Right atrium auricular region (tissue), 2 donors: ENCODE measurements at regions not wholly inside any gene's neighbourhood (a gene's known extent, or its start where the extent isn't known, plus 50 kb on each side); places are given as distances from the start of the nearest gene placed in this dataset.

ENCODE experiments used
- DNase-seq: peaks from one replicate; pipeline ENCODE4 v3.0.0-alpha.2; 2019; ENCODE audit warnings: low spot score
- H3K27ac ChIP-seq, 2 donors: fragments of 200-600 bp; sonication (generic); 1 replicate in 1 of 2; 2 replicates in 1 of 2; pipeline ENCODE4 v1.5.1; 2016 to 2019
- H3K27me3 ChIP-seq, 2 donors: fragments of 200-600 bp; sonication (generic); one replicate each; pipeline versions ENCODE4 v1.5.1 to v1.6.0; 2017 to 2019
- H3K36me3 ChIP-seq: fragments of 200-600 bp; sonication (generic); one replicate; pipeline ENCODE4 v1.5.1; 2016
- H3K4me1 ChIP-seq, 2 donors: fragments of 200-600 bp; sonication (generic); one replicate each; pipeline versions ENCODE4 v1.5.1 to v1.6.0; 2017 to 2019
- H3K4me3 ChIP-seq, 2 donors: fragments of 200-600 bp; sonication (generic); 1 replicate in 1 of 2; 2 replicates in 1 of 2; pipeline ENCODE4 v1.5.1; 2017 to 2019; ENCODE audit warnings: mild to moderate bottlenecking in 1 of 2, moderate library complexity in 1 of 2
- H3K9me3 ChIP-seq, 2 donors: fragments of 200-600 bp; sonication (generic); one replicate each; pipeline ENCODE4 v1.5.1; 2019
- CTCF ChIP-seq, 2 donors: fragments of 200-600 bp; sonication (generic); IDR thresholded peaks; one replicate each; pipeline ENCODE4 v1.5.1; 2019; ENCODE audit warnings: antibody characterized with exemption in 2 of 2

DNA sequence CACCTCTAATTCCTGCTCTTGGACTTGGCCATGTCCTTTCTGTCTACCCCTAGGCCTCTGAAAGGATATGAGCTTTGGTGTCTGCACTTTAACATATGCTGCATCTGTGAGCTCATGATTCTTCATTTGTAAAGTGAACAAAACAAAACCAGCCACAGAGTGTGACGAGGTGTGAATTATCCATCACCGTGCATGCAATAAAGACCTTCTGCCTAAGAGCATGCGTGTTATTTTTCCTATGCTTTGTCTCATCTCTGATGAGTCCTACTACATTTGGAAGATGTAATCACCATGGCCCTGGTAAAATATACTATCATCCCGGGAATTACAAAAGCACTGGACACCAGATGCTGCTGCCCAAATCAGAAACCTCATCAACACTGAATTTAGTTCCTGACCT is 103.5 kb upstream of the KCNAB1 start:
- DNase-seq: no peak
- Histone ChIP-seq H3K4me1 (no peaks in the 10 kb centered on the region), H3K36me3 (no peaks in the 10 kb centered on the region), H3K9me3 (no peaks in the 10 kb centered on the region), H3K4me3 (no peak overlapping the region), H3K27me3 (no peaks in the 10 kb centered on the region), H3K27ac (no peak overlapping the region)
- no peak for TF ChIP-seq CTCF (IDR thresholded peaks at IDR 0.05)

GRCh38 chr3:156017352-156018030 is 102.9 kb upstream of the KCNAB1 start:
- no peak overlapping the region for H3K27ac ChIP-seq
- no peak overlapping the region for H3K4me3 ChIP-seq
- TF ChIP-seq CTCF (IDR thresholded peaks at IDR 0.05): no peak
- DNase-seq: no peak
- no peaks in the 10 kb centered on the region for H3K36me3 ChIP-seq
- no peaks in the 10 kb centered on the region for H3K27me3 ChIP-seq
- no peaks in the 10 kb centered on the region for H3K4me1 ChIP-seq
- no peaks in the 10 kb centered on the region for H3K9me3 ChIP-seq

DNA sequence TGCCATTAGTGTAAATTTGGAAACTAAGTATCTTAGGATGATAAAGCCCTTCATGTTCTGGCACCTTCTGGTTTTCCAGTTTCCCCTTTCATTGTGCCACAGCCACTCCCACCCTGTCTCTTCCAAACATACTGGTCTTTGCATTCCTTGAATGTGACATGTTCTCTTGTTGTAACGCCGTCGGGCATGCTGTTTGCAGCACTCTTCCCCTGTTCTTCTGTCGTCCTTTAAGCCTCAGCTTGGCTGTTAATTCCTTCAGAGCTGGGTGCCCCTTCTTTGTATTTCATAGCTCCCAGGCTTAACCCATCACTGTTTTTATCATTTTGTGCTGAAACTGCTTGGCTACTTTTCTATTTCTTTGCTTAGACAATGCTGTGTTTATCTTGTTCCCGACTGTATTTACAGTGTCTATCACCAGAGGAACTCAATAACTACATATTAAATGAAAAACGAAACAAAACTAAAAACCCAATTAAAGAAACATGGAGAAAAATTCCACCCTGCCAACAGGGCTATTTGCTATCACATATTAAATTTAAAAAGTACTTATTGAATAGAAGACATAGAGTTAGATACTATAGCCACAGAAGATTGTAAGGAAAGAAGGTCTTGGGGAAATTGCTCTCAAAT is 95.4 kb upstream of the KCNAB1 start:
- no peaks in the 10 kb centered on the region for H3K9me3 ChIP-seq
- H3K27me3 ChIP-seq: no peaks in the 10 kb centered on the region
- H3K27ac ChIP-seq: no peak overlapping the region
- H3K4me1 ChIP-seq: no peaks in the 10 kb centered on the region
- H3K4me3 ChIP-seq: no peak overlapping the region
- H3K36me3 ChIP-seq: no peaks in the 10 kb centered on the region
- no peak for TF ChIP-seq CTCF (IDR thresholded peaks at IDR 0.05)
- no peak for DNase-seq

DNA sequence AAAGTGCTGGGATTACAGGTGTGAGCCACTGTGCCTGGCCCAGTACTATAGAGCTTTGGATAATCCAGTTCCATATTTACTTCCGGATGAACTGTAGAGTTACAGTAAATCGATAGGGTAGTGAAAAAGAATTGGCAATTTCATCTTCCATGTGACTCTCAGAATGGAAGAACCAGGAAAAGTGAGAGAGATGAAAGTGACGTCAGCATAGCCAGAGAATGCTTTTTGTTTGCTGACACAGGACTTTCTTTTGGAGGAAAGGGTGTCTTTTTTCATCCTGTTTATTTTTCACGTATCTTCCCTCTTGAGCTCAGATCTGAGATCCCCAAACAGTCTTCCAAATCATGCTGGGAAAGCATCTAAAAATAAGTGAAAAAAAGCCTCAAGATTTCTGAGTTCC is 91.2 kb upstream of the KCNAB1 start:
- Histone ChIP-seq H3K36me3 (no peaks in the 10 kb centered on the region), H3K9me3 (no peaks in the 10 kb centered on the region), H3K4me1 (no peaks in the 10 kb centered on the region), H3K27ac (no peak overlapping the region), H3K4me3 (no peak overlapping the region), H3K27me3 (no peaks in the 10 kb centered on the region)
- no peak for DNase-seq
- TF ChIP-seq CTCF (IDR thresholded peaks at IDR 0.05): no peak

DNA sequence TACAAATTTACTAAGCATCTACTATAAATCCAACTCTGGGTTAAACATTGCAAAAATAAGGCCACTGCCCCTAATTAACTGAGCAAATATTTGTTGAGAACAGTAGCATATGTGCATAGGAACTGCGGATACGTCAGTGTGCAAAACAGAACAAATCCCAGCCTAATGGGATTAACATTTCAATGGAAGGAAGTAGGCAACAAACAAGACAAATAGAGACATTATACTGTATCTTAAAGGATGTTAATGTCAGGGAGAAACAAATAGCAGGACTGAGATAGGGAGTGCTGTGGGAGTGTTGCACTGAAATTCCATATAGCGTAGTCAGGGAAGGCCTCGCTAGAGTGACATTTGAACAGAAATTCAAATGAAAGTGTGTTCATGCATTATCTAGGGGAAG is 89.7 kb upstream of the KCNAB1 start:
- no peaks in the 10 kb centered on the region for H3K4me1 ChIP-seq
- no peak for TF ChIP-seq CTCF (IDR thresholded peaks at IDR 0.05)
- no peak for DNase-seq

GRCh38 chr3:156033428-156033827 is 87.0 kb upstream of the KCNAB1 start:
- Histone ChIP-seq H3K4me1 (no peaks in the 10 kb centered on the region), H3K36me3 (no peaks in the 10 kb centered on the region), H3K4me3 (no peak overlapping the region), H3K27ac (no peak overlapping the region), H3K27me3 (no peaks in the 10 kb centered on the region), H3K9me3 (no peaks in the 10 kb centered on the region)
- DNase-seq: no peak
- no peak for TF ChIP-seq CTCF (IDR thresholded peaks at IDR 0.05)

More for the DNA sequence above, 89.7 kb upstream of the KCNAB1 start:
- Histone ChIP-seq H3K27ac (no peak overlapping the region), H3K9me3 (no peaks in the 10 kb centered on the region), H3K36me3 (no peaks in the 10 kb centered on the region), H3K27me3 (no peaks in the 10 kb centered on the region), H3K4me3 (no peak overlapping the region)
